Astrocyte of the spinal cord (primary cell): ENCODE measurements at regions not wholly inside any gene's neighbourhood (a gene's known extent, or its start where the extent isn't known, plus 50 kb on each side); places are given as distances from the start of the nearest gene placed in this dataset.

Experiments
- DNase-seq: peaks from one replicate; pipeline ENCODE4 v3.0.0; 2011; ENCODE audit warnings: low read depth, low spot score
- H3K4me3 ChIP-seq: 2 replicates; pipeline ENCODE4 v1.5.1; 2011; ENCODE audit warnings: low read depth, mild to moderate bottlenecking, low read length, moderate library complexity
- in situ Hi-C: cut with HindIII; loops from 2 replicates; pipeline ENCODE4 v1.10.0; 2017; ENCODE audit warnings: low sequenced_read_pairs
- TF ChIP-seq, protein P1 (sequence below): IDR thresholded peaks from 2 replicates; pipeline ENCODE4 v1.5.1; 2012; ENCODE audit warnings: low read depth, mild to moderate bottlenecking, low read length, inconsistent platforms

DNA sequence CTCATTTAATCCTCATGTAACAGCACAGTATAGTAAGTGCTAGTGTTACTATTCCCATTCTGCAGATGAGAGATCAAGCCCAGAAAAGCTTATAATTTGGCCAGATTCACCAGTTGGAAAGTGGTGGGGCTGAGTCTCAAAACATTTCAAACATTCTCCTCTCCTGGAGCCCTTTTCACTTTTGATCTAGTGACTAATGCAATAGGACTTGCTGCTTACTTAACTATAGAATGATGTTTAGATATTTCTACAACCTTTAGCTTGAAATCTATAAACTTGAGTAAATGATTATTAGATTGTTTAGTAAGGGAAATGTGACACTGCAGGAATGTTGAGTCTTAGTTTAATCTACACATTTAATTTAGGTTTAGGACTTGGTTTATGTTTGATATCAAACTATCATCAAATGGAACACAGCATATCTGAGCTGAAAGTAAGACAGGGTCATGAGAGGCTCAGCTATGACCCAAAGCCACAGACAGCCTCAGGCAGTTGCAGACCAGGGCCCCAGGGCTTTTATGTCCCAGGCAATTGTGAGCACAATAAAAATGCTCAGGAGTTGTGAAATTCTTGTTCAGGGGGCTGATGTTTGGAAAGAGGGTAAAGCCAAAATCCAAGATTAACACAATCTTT lies 199.5 kb upstream of the HS3ST1 start:
- H3K4me3 ChIP-seq = no peak overlapping the region
- DNase-seq = peak; percentile 61
- TF ChIP-seq, protein P1, sequence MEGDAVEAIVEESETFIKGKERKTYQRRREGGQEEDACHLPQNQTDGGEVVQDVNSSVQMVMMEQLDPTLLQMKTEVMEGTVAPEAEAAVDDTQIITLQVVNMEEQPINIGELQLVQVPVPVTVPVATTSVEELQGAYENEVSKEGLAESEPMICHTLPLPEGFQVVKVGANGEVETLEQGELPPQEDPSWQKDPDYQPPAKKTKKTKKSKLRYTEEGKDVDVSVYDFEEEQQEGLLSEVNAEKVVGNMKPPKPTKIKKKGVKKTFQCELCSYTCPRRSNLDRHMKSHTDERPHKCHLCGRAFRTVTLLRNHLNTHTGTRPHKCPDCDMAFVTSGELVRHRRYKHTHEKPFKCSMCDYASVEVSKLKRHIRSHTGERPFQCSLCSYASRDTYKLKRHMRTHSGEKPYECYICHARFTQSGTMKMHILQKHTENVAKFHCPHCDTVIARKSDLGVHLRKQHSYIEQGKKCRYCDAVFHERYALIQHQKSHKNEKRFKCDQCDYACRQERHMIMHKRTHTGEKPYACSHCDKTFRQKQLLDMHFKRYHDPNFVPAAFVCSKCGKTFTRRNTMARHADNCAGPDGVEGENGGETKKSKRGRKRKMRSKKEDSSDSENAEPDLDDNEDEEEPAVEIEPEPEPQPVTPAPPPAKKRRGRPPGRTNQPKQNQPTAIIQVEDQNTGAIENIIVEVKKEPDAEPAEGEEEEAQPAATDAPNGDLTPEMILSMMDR = no peak
- in situ Hi-C loops = no loop called here

DNA sequence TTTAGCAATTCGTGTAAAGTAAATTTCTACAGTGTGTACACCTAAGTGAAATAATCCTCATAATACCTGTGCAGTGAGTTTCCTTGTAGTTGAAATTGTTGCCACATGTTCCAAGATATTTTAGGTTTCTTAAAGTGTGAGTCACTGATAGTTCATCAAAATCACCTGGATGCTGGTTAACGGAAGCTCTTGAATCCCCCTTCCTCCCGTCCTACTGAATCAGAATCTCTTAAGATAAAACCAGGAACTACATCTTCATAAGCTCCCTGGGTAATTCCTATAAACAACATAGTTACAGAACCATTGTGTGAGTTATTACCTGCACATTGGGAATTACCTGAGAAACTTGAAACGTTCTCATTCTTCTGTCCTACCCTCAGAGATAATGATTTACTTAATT lies 197.4 kb upstream of the HS3ST1 start:
- no peak for DNase-seq
- in situ Hi-C loops = no loop called here
- H3K4me3 ChIP-seq = no peak overlapping the region
- TF ChIP-seq, protein P1 = no peak

DNA sequence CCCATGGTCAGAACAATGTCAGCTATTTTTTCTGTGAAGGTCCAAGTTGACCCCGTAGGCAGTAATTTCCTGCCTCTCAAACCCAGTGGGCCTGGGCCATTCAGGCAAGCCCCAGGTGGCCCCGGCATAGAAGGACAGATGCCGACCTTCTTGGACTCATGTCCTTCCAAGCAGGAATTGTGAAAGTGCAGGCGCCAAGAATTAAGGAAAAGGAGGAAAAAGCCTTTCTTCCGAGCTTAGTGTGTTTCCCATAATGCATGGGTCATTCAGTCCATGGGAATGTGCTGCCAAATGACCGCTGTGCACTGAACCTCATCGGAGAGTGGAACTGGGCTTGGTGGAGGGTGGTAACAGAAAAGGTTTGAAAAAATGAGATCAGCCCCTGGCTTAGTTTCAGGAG lies 196.5 kb upstream of the HS3ST1 start:
- TF ChIP-seq, protein P1 = no peak
- no peak for DNase-seq
- in situ Hi-C loops = no loop called here
- H3K4me3 ChIP-seq = no peak overlapping the region

DNA sequence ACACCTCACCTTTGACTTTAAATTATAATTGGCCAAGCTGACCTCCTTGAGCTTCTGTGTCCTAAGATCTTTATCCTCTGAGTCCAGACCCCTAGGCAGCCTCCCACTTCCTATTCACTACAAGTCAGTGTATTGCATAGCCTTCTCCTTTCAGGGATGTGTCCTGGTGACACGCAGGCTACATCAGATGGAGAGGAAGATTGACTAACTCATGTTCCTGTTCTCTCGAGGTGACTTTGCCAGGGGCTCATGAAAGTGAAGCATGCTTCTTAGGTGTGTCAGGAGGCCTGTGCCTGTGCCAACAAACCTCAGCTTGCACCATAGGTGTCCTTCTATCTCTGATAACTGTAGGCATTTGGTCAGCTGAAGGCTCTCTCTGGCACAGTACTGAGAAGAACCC lies 195.7 kb upstream of the HS3ST1 start:
- DNase-seq = no peak
- TF ChIP-seq, protein P1 = no peak
- in situ Hi-C loops = no loop called here
- no peak overlapping the region for H3K4me3 ChIP-seq

DNA sequence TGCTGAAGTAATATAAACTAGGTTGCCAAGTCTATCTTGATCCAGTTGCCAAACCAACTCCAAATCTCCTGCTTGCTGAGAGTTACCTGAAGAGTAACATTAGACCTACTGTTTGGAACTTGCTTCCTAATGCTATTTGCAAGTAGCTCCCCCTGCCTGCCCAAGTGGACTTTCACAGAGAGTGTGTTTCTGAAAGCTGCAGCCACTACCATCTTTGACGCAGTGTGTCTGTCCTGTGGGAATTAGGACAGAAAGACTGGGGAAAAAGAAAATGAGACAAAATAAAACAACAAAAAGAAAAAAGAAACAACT lies 195.0 kb upstream of the HS3ST1 start:
- in situ Hi-C loops = no loop called here
- TF ChIP-seq, protein P1 = peak; percentile 58
- H3K4me3 ChIP-seq = no peak overlapping the region

DNA sequence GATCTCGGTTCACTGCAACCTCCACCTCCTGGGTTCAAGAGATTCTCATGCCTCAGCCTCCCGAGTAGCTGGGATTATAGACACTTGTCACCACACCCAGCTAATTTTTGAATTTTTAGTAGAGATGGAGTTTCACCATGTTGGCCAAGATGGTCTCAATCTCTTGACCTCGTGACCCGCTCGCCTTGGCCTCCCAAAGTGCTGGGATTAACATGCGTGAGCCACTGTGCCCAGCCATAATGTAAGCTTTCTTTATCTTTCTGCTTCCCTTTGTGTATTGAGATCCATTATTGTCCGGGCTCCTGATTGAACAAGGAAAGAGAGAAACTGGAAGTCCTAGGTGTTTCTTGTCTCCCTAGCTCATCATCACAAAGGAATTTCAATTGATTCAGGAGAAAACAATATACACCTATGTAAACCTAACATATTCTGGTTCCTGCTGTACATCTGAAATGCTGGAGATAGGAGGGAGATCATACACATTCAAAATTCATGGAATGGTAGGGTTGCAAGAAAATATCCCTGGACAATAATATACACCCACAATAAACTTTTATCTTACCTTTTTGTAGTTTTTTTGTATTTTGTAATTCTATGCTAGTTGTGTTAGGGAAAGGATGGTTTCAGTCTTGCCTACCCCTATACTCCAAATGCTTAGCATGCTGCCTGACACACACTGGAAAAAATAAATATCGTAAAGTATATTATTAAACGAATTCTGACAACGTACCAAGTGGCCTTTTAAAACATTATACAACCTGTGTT lies 194.4 kb upstream of the HS3ST1 start:
- TF ChIP-seq, protein P1 = no peak
- DNase-seq = no peak
- in situ Hi-C loops = no loop called here
- H3K4me3 ChIP-seq = no peak overlapping the region

More for the DNA sequence above, 195.0 kb upstream of the HS3ST1 start:
- peak; percentile 20 for DNase-seq
